H1 (cell line): ENCODE measurements at regions not wholly inside any gene's neighbourhood (a gene's known extent, or its start where the extent isn't known, plus 50 kb on each side); places are given as distances from the start of the nearest gene placed in this dataset.

Source experiments
- CBX8 ChIP-seq: fragments of 300-800, 300-1000 bp; sonication (generic); IDR thresholded peaks from 2 replicates; pipeline ENCODE4 v1.7.1; 2016; ENCODE audit warnings: low read depth, low read length, borderline replicate concordance
- CHD7 ChIP-seq: fragments of 300-600 bp; sonication (generic); IDR thresholded peaks from 2 replicates; pipeline ENCODE4 v1.7.1; 2012; ENCODE audit warnings: low read length, moderate library complexity, mild to moderate bottlenecking, inconsistent platforms; ENCODE audit not compliant: insufficient replicate concordance
- CTCF ChIP-seq, 3 experiments: IDR thresholded peaks; 1 replicate in 2 of 3; 2 replicates in 1 of 3; pipeline versions ENCODE4 v1.5.1 to v1.6.1; 2011; ENCODE audit warnings: low read length in 3 of 3, mild to moderate bottlenecking in 3 of 3, inconsistent platforms in 2 of 3, low read depth in 1 of 3, moderate library complexity in 1 of 3; ENCODE audit not compliant: insufficient read depth in 1 of 3; ENCODE audit errors: control extremely low read depth in 1 of 3
- FOSL1 ChIP-seq: IDR thresholded peaks from 2 replicates; pipeline ENCODE4 v1.6.1; 2011; ENCODE audit warnings: mild to moderate bottlenecking, low read depth, low read length, moderate library complexity; ENCODE audit not compliant: insufficient read depth
- POU5F1 ChIP-seq: IDR thresholded peaks from 2 replicates; pipeline ENCODE4 v1.6.1; 2011; ENCODE audit warnings: low read depth, mild to moderate bottlenecking, low read length, moderate library complexity
- SIX5 ChIP-seq: IDR thresholded peaks from 2 replicates; pipeline ENCODE4 v1.6.1; 2011; ENCODE audit warnings: mild to moderate bottlenecking, low read depth, low read length
- USF2 ChIP-seq: IDR thresholded peaks from 2 replicates; pipeline ENCODE4 v1.6.1; 2011; ENCODE audit warnings: low read length, improper control_type of control experiment

- TF ChIP-seq USF2, result no peak
- no peak for TF ChIP-seq SIX5
- TF ChIP-seq CBX8, result no peak
- TF ChIP-seq FOSL1, result no peak
- no peak for TF ChIP-seq CTCF (IDR thresholded peaks at IDR 0.05; ENCODE audit: control extremely low read depth in 1 of 3, insufficient read depth in 1 of 3, low read depth in 1 of 3, low read length in 3 of 3)
- no peak for TF ChIP-seq POU5F1
- no peak for TF ChIP-seq CHD7
These were observed 257.0 kb downstream of the TTC32 start (continued) for GRCh38 chr2:19644763-19645162.
